ENCODE measurements at regions not wholly inside any gene's neighbourhood (a gene's known extent, or its start where the extent isn't known, plus 50 kb on each side); places are given as distances from the start of the nearest gene placed in this dataset.

- no peaks in the 10 kb centered on the region for H3K27me3 ChIP-seq (ENCODE audit: control insufficient read depth in 2 of 2, insufficient read depth in 1 of 2, low read length in 1 of 2)
- 96% methylated on average over 12 of the region's 12 CpGs for WGBS
- H3K9me3 ChIP-seq (ENCODE audit: control insufficient read depth in 2 of 2, insufficient read depth in 1 of 2, low read length in 1 of 2) = no peaks in the 10 kb centered on the region
- no peak overlapping the region for H3K27ac ChIP-seq (ENCODE audit: low read depth in 1 of 2, low read length in 1 of 2)
- peaks cover 0 to 13% of the 10 kb centered on the region in 2 donors for H3K4me1 ChIP-seq (ENCODE audit: control insufficient read depth in 2 of 2, insufficient read depth in 2 of 2, low read length in 2 of 2)
- DNase-seq (ENCODE audit: low read depth in 6 of 9, low spot score in 9 of 9) = no peak
- no peak overlapping the region for H3K4me3 ChIP-seq (ENCODE audit: low read length in 2 of 2)
- no peaks in the 10 kb centered on the region for H3K36me3 ChIP-seq (ENCODE audit: control insufficient read depth in 2 of 2, insufficient read depth in 2 of 2, low read length in 1 of 2)
Observed at GRCh38 chr18:24924066-24924716, 427.8 kb downstream of the ZNF521 start.

GRCh38 chr18:24926649-24927048, 425.3 kb downstream of the ZNF521 start:
- H3K27me3 ChIP-seq (ENCODE audit: control insufficient read depth in 2 of 2, insufficient read depth in 1 of 2, low read length in 1 of 2) = no peaks in the 10 kb centered on the region
- no peaks in the 10 kb centered on the region for H3K9me3 ChIP-seq (ENCODE audit: control insufficient read depth in 2 of 2, insufficient read depth in 1 of 2, low read length in 1 of 2)
- no peaks in the 10 kb centered on the region for H3K36me3 ChIP-seq (ENCODE audit: control insufficient read depth in 2 of 2, insufficient read depth in 2 of 2, low read length in 1 of 2)
- H3K4me3 ChIP-seq (ENCODE audit: low read length in 2 of 2) = no peak overlapping the region
- no peak overlapping the region for H3K27ac ChIP-seq (ENCODE audit: low read depth in 1 of 2, low read length in 1 of 2)
- WGBS = 89% methylated on average over 1 of the region's 1 CpG
- DNase-seq (ENCODE audit: low read depth in 6 of 9, low spot score in 9 of 9) = no peak
- H3K4me1 ChIP-seq (ENCODE audit: control insufficient read depth in 2 of 2, insufficient read depth in 2 of 2, low read length in 2 of 2) = peaks cover 0 to 13% of the 10 kb centered on the region in 2 donors

GRCh38 chr18:24928301-24928878, 423.6 kb downstream of the ZNF521 start:
- peak overlapping the region in 1 of 2 donors; percentile 83 for H3K27ac ChIP-seq (ENCODE audit: low read depth in 1 of 2, low read length in 1 of 2)

GRCh38 chr18:24930478-24930877, 421.5 kb downstream of the ZNF521 start:
- 90% methylated on average over 2 of the region's 2 CpGs for WGBS
- Histone ChIP-seq H3K4me3 (ENCODE audit: low read length in 2 of 2) (no peak overlapping the region), H3K9me3 (ENCODE audit: control insufficient read depth in 2 of 2, insufficient read depth in 1 of 2, low read length in 1 of 2) (no peaks in the 10 kb centered on the region), H3K27ac (ENCODE audit: low read depth in 1 of 2, low read length in 1 of 2) (no peak overlapping the region), H3K36me3 (ENCODE audit: control insufficient read depth in 2 of 2, insufficient read depth in 2 of 2, low read length in 1 of 2) (no peaks in the 10 kb centered on the region), H3K27me3 (ENCODE audit: control insufficient read depth in 2 of 2, insufficient read depth in 1 of 2, low read length in 1 of 2) (no peaks in the 10 kb centered on the region), H3K4me1 (ENCODE audit: control insufficient read depth in 2 of 2, insufficient read depth in 2 of 2, low read length in 2 of 2) (peaks cover 0 to 13% of the 10 kb centered on the region in 2 donors)
- DNase-seq (ENCODE audit: low read depth in 6 of 9, low spot score in 9 of 9) = no peak

More at GRCh38 chr18:24928301-24928878, 423.6 kb downstream of the ZNF521 start:
- H3K4me1 ChIP-seq (ENCODE audit: control insufficient read depth in 2 of 2, insufficient read depth in 2 of 2, low read length in 2 of 2) = peaks cover 0 to 13% of the 10 kb centered on the region in 2 donors
- no peak overlapping the region for H3K4me3 ChIP-seq (ENCODE audit: low read length in 2 of 2)
- H3K9me3 ChIP-seq (ENCODE audit: control insufficient read depth in 2 of 2, insufficient read depth in 1 of 2, low read length in 1 of 2) = no peaks in the 10 kb centered on the region
- H3K27me3 ChIP-seq (ENCODE audit: control insufficient read depth in 2 of 2, insufficient read depth in 1 of 2, low read length in 1 of 2) = no peaks in the 10 kb centered on the region
- 30% methylated on average over 8 of the region's 8 CpGs for WGBS
- no peaks in the 10 kb centered on the region for H3K36me3 ChIP-seq (ENCODE audit: control insufficient read depth in 2 of 2, insufficient read depth in 2 of 2, low read length in 1 of 2)
- DNase-seq (ENCODE audit: low read depth in 6 of 9, low spot score in 9 of 9) = peak in 8 of 9 donors; percentile 4 to 57 (median 15)

- H3K4me1 ChIP-seq (ENCODE audit: control insufficient read depth in 2 of 2, insufficient read depth in 2 of 2, low read length in 2 of 2) = peaks cover 0 to 13% of the 10 kb centered on the region in 2 donors
- H3K27me3 ChIP-seq (ENCODE audit: control insufficient read depth in 2 of 2, insufficient read depth in 1 of 2, low read length in 1 of 2) = no peaks in the 10 kb centered on the region
- no peaks in the 10 kb centered on the region for H3K9me3 ChIP-seq (ENCODE audit: control insufficient read depth in 2 of 2, insufficient read depth in 1 of 2, low read length in 1 of 2)
- DNase-seq (ENCODE audit: low read depth in 6 of 9, low spot score in 9 of 9) = no peak
- 65% methylated on average over 6 of the region's 6 CpGs for WGBS
- no peak overlapping the region for H3K4me3 ChIP-seq (ENCODE audit: low read length in 2 of 2)
- H3K27ac ChIP-seq (ENCODE audit: low read depth in 1 of 2, low read length in 1 of 2) = no peak overlapping the region
- H3K36me3 ChIP-seq (ENCODE audit: control insufficient read depth in 2 of 2, insufficient read depth in 2 of 2, low read length in 1 of 2) = no peaks in the 10 kb centered on the region
Observed at GRCh38 chr18:24930971-24931370, 421.0 kb downstream of the ZNF521 start.

- 97% methylated on average over 3 of the region's 3 CpGs for WGBS
- H3K4me3 ChIP-seq (ENCODE audit: low read length in 2 of 2) = no peak overlapping the region
- no peak overlapping the region for H3K27ac ChIP-seq (ENCODE audit: low read depth in 1 of 2, low read length in 1 of 2)
- H3K4me1 ChIP-seq (ENCODE audit: control insufficient read depth in 2 of 2, insufficient read depth in 2 of 2, low read length in 2 of 2) = peaks cover 0 to 8% of the 10 kb centered on the region in 2 donors
- no peak for DNase-seq (ENCODE audit: low read depth in 6 of 9, low spot score in 9 of 9)
- H3K9me3 ChIP-seq (ENCODE audit: control insufficient read depth in 2 of 2, insufficient read depth in 1 of 2, low read length in 1 of 2) = no peaks in the 10 kb centered on the region
- H3K36me3 ChIP-seq (ENCODE audit: control insufficient read depth in 2 of 2, insufficient read depth in 2 of 2, low read length in 1 of 2) = no peaks in the 10 kb centered on the region
- no peaks in the 10 kb centered on the region for H3K27me3 ChIP-seq (ENCODE audit: control insufficient read depth in 2 of 2, insufficient read depth in 1 of 2, low read length in 1 of 2)
Observed at GRCh38 chr18:24933345-24933744, 418.6 kb downstream of the ZNF521 start.

- Histone ChIP-seq H3K4me3 (ENCODE audit: low read length in 2 of 2) (no peak overlapping the region), H3K27ac (ENCODE audit: low read depth in 1 of 2, low read length in 1 of 2) (no peak overlapping the region), H3K4me1 (ENCODE audit: control insufficient read depth in 2 of 2, insufficient read depth in 2 of 2, low read length in 2 of 2) (no peaks in the 10 kb centered on the region), H3K27me3 (ENCODE audit: control insufficient read depth in 2 of 2, insufficient read depth in 1 of 2, low read length in 1 of 2) (no peaks in the 10 kb centered on the region), H3K36me3 (ENCODE audit: control insufficient read depth in 2 of 2, insufficient read depth in 2 of 2, low read length in 1 of 2) (no peaks in the 10 kb centered on the region), H3K9me3 (ENCODE audit: control insufficient read depth in 2 of 2, insufficient read depth in 1 of 2, low read length in 1 of 2) (no peaks in the 10 kb centered on the region)
- 84% methylated on average over 7 of the region's 7 CpGs for WGBS
- no peak for DNase-seq (ENCODE audit: low read depth in 6 of 9, low spot score in 9 of 9)
Observed at GRCh38 chr18:24934258-24934932, 417.6 kb downstream of the ZNF521 start.

GRCh38 chr18:24935008-24935407, 417.0 kb downstream of the ZNF521 start:
- no peaks in the 10 kb centered on the region for H3K9me3 ChIP-seq (ENCODE audit: control insufficient read depth in 2 of 2, insufficient read depth in 1 of 2, low read length in 1 of 2)
- no peak overlapping the region for H3K4me3 ChIP-seq (ENCODE audit: low read length in 2 of 2)
- WGBS = 93% methylated on average over 4 of the region's 4 CpGs
- no peaks in the 10 kb centered on the region for H3K4me1 ChIP-seq (ENCODE audit: control insufficient read depth in 2 of 2, insufficient read depth in 2 of 2, low read length in 2 of 2)
- H3K27ac ChIP-seq (ENCODE audit: low read depth in 1 of 2, low read length in 1 of 2) = no peak overlapping the region
- no peaks in the 10 kb centered on the region for H3K27me3 ChIP-seq (ENCODE audit: control insufficient read depth in 2 of 2, insufficient read depth in 1 of 2, low read length in 1 of 2)
- H3K36me3 ChIP-seq (ENCODE audit: control insufficient read depth in 2 of 2, insufficient read depth in 2 of 2, low read length in 1 of 2) = no peaks in the 10 kb centered on the region
- DNase-seq (ENCODE audit: low read depth in 6 of 9, low spot score in 9 of 9) = no peak

GRCh38 chr18:24935896-24936295, 416.1 kb downstream of the ZNF521 start:
- H3K27ac ChIP-seq (ENCODE audit: low read depth in 1 of 2, low read length in 1 of 2) = no peak overlapping the region
- H3K36me3 ChIP-seq (ENCODE audit: control insufficient read depth in 2 of 2, insufficient read depth in 2 of 2, low read length in 1 of 2) = no peaks in the 10 kb centered on the region
- WGBS = 87% methylated on average over 1 of the region's 1 CpG
- no peaks in the 10 kb centered on the region for H3K27me3 ChIP-seq (ENCODE audit: control insufficient read depth in 2 of 2, insufficient read depth in 1 of 2, low read length in 1 of 2)
- H3K4me1 ChIP-seq (ENCODE audit: control insufficient read depth in 2 of 2, insufficient read depth in 2 of 2, low read length in 2 of 2) = no peaks in the 10 kb centered on the region
- no peaks in the 10 kb centered on the region for H3K9me3 ChIP-seq (ENCODE audit: control insufficient read depth in 2 of 2, insufficient read depth in 1 of 2, low read length in 1 of 2)
- no peak overlapping the region for H3K4me3 ChIP-seq (ENCODE audit: low read length in 2 of 2)
- DNase-seq (ENCODE audit: low read depth in 6 of 9, low spot score in 9 of 9) = no peak
